SK-N-SH treated with all-trans-retinoic acid at 6 μM for 48 hours (cell line): ENCODE measurements at regions not wholly inside any gene's neighbourhood (a gene's known extent, or its start where the extent isn't known, plus 50 kb on each side); places are given as distances from the start of the nearest gene placed in this dataset.

Source experiments
- RARB ChIP-seq: fragments of 250-450 bp; sonication (Bioruptor Pico); IDR thresholded peaks from 2 replicates; pipeline ENCODE4 v1.8.0; 2021; ENCODE audit warnings: mild to moderate bottlenecking, moderate library complexity
- SNAI2 ChIP-seq: fragments of 250-450 bp; sonication (Bioruptor Pico); IDR thresholded peaks from 2 replicates; pipeline ENCODE4 v1.5.0; 2020; ENCODE audit warnings: mild to moderate bottlenecking, moderate library complexity
- ZC3H10 ChIP-seq: fragments of 250-450 bp; sonication (Bioruptor Pico); IDR thresholded peaks from 2 replicates; pipeline ENCODE4 v1.5.1; 2021; ENCODE audit warnings: mild to moderate bottlenecking, moderate library complexity
- ZFP3 ChIP-seq: fragments of 250-450 bp; sonication (Bioruptor Pico); IDR thresholded peaks from 2 replicates; pipeline ENCODE4 v1.5.0; 2020; ENCODE audit warnings: mild to moderate bottlenecking, moderate library complexity
- ZNF565 ChIP-seq: fragments of 450-650 bp; formaldehyde crosslinking; conservative IDR thresholded peaks from 2 replicates; pipeline ENCODE4 v1.5.0; 2020; ENCODE audit warnings: low read depth, mild to moderate bottlenecking, moderate library complexity
- TF ChIP-seq, protein P1 (sequence below): fragments of 250-450 bp; sonication (Bioruptor Pico); IDR thresholded peaks from 2 replicates; pipeline ENCODE4 v1.8.0; 2020; ENCODE audit warnings: mild to moderate bottlenecking, moderate library complexity, borderline replicate concordance

DNA sequence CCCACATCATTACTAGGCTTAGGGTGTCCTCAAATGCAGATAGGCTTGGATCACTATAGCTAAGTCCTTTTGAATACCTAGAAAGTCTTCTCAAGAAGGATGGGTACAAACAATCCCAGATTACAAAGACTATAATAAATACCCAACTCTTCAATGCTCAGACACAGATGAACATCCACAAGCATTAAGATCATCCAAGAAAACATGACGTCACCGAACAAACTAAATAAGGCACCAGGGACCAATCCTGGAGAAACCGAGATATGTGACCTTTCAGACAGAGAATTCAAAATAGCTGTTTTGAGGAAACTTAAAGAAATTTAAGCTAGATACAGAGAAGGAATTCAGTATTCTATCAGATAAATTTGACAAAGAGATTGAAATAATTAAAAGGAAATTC is 108.0 kb upstream of the PLPP4 start:
- TF ChIP-seq ZC3H10 (no peak), SNAI2 (CRISPR knock-in tag) (no peak), ZNF565 (CRISPR knock-in tag) (no peak), ZFP3 (CRISPR knock-in tag) (no peak), RARB (CRISPR knock-in tag) (no peak)
- TF ChIP-seq, protein P1, sequence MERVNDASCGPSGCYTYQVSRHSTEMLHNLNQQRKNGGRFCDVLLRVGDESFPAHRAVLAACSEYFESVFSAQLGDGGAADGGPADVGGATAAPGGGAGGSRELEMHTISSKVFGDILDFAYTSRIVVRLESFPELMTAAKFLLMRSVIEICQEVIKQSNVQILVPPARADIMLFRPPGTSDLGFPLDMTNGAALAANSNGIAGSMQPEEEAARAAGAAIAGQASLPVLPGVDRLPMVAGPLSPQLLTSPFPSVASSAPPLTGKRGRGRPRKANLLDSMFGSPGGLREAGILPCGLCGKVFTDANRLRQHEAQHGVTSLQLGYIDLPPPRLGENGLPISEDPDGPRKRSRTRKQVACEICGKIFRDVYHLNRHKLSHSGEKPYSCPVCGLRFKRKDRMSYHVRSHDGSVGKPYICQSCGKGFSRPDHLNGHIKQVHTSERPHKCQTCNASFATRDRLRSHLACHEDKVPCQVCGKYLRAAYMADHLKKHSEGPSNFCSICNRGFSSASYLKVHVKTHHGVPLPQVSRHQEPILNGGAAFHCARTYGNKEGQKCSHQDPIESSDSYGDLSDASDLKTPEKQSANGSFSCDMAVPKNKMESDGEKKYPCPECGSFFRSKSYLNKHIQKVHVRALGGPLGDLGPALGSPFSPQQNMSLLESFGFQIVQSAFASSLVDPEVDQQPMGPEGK (CRISPR knock-in tag) = no peak
